ENCODE measurements at regions not wholly inside any gene's neighbourhood (a gene's known extent, or its start where the extent isn't known, plus 50 kb on each side); places are given as distances from the start of the nearest gene placed in this dataset.
A peak's percentile ranks its signal among the peaks of the same experiment; 100 is the strongest.

DNA sequence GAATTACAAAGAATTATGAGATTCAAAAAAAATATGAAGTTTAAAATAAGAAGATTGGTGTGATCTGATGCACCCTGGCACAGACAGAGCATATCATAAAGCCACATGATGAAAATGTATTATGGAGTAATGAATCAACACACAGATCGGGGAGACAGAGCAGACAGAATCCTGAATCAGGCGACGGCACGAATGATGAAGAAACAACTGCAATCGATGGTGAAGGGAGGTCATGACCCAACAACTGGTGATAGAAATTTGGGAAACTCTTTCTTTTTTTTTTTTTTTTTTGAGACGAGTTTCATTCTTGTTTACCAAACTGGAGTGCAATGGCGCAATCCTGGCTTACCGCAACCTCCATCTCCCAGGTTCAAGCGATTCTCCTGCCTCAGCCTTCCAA, 1054.0 kb downstream of the TYW1 start:
- Mint-ChIP-seq H3K27ac (ENCODE audit: unreplicated experiment) (no peak overlapping the region), H3K36me3 (ENCODE audit: low read depth) (no peaks in the 10 kb centered on the region), H3K4me3 (no peak overlapping the region), H3K9me3 (no peaks in the 10 kb centered on the region), H3K4me1 (no peaks in the 10 kb centered on the region), H3K27me3 (ENCODE audit: low read depth) (no peaks in the 10 kb centered on the region)
- TF ChIP-seq, protein P1, sequence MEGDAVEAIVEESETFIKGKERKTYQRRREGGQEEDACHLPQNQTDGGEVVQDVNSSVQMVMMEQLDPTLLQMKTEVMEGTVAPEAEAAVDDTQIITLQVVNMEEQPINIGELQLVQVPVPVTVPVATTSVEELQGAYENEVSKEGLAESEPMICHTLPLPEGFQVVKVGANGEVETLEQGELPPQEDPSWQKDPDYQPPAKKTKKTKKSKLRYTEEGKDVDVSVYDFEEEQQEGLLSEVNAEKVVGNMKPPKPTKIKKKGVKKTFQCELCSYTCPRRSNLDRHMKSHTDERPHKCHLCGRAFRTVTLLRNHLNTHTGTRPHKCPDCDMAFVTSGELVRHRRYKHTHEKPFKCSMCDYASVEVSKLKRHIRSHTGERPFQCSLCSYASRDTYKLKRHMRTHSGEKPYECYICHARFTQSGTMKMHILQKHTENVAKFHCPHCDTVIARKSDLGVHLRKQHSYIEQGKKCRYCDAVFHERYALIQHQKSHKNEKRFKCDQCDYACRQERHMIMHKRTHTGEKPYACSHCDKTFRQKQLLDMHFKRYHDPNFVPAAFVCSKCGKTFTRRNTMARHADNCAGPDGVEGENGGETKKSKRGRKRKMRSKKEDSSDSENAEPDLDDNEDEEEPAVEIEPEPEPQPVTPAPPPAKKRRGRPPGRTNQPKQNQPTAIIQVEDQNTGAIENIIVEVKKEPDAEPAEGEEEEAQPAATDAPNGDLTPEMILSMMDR (conservative IDR thresholded peaks at IDR 0.05) = no peak
- DNase-seq (ENCODE audit: low read depth, low spot score) = no peak

DNA sequence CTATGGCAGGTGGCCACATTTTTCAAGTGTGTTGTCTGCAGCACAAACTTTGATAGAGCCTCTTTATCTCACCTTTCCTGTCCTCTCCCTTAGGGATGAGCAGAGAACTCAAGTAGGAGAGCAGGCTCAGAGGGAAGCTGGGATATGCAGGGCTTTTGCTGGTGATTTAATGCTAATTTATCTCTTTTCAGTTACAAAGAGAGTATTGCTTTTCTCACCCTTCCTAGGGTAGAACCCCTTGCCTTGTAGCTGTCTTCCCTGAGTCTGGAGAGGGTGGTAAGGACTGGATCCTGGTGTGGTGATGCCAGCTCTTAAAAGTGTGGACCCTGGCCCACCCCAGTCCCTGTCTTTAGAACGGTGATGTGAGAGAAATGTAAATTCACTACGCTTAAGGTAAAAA, 1061.4 kb downstream of the TYW1 start:
- Mint-ChIP-seq H3K27me3 (ENCODE audit: low read depth) (no peaks in the 10 kb centered on the region), H3K36me3 (ENCODE audit: low read depth) (no peaks in the 10 kb centered on the region), H3K4me1 (no peaks in the 10 kb centered on the region), H3K9me3 (no peaks in the 10 kb centered on the region), H3K27ac (ENCODE audit: unreplicated experiment) (no peak overlapping the region), H3K4me3 (no peak overlapping the region)
- no peak for DNase-seq (ENCODE audit: low read depth, low spot score)
- TF ChIP-seq, protein P1 (conservative IDR thresholded peaks at IDR 0.05) = no peak

DNA sequence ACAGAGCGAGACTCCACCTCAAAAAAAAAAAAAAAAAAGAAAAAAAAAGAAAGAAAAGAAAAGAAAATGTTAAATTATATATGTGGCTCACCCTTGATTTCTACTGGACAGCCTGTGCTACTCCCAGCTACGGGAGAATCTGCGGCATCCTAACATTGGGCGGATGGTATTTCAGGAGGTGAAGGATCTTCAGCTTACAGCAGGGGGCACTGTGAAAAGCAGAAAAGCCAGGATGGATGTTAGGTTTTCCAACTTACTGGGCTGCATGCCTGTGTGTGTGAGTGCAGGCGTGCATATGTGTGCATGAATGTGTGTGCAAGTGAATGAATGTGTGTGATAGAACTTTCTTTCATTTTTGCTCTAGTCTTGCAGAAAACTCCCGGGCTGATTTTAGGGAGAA, 1066.5 kb downstream of the TYW1 start:
- DNase-seq (ENCODE audit: low read depth, low spot score) = peak; percentile 7
- TF ChIP-seq, protein P1 (conservative IDR thresholded peaks at IDR 0.05) = peak; percentile 62
- H3K27me3 Mint-ChIP-seq (ENCODE audit: low read depth) = no peaks in the 10 kb centered on the region
- no peaks in the 10 kb centered on the region for H3K36me3 Mint-ChIP-seq (ENCODE audit: low read depth)
- no peak overlapping the region for H3K27ac Mint-ChIP-seq (ENCODE audit: unreplicated experiment)
- H3K4me3 Mint-ChIP-seq = no peak overlapping the region
- H3K4me1 Mint-ChIP-seq = peaks cover 13% of the 10 kb centered on the region
- H3K9me3 Mint-ChIP-seq = no peaks in the 10 kb centered on the region

DNA sequence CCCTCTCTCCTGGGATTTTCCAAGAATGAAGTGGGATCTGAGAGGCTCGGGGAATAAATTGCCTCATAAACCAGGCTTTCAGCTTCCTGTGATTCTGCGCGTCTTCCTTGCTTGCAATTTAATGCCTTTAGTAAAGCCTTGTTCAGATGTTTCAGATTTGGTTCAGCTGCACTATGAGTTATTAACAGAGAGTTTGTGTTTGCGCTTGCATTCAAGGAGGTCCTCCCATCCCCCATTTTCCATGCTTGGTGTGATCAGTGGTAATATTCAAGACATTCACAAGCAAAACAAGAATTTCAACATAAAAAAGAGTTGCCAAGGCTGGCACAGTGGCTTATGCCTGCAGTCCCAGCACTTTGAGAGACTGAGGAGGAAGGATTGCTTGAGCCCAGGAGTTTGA, 1068.9 kb downstream of the TYW1 start:
- no peaks in the 10 kb centered on the region for H3K27me3 Mint-ChIP-seq (ENCODE audit: low read depth)
- no peak overlapping the region for H3K4me3 Mint-ChIP-seq
- H3K9me3 Mint-ChIP-seq = no peaks in the 10 kb centered on the region
- H3K4me1 Mint-ChIP-seq = peaks cover 14% of the 10 kb centered on the region
- H3K36me3 Mint-ChIP-seq (ENCODE audit: low read depth) = no peaks in the 10 kb centered on the region
- TF ChIP-seq, protein P1 (conservative IDR thresholded peaks at IDR 0.05) = no peak
- H3K27ac Mint-ChIP-seq (ENCODE audit: unreplicated experiment) = no peak overlapping the region
- DNase-seq (ENCODE audit: low read depth, low spot score) = no peak

DNA sequence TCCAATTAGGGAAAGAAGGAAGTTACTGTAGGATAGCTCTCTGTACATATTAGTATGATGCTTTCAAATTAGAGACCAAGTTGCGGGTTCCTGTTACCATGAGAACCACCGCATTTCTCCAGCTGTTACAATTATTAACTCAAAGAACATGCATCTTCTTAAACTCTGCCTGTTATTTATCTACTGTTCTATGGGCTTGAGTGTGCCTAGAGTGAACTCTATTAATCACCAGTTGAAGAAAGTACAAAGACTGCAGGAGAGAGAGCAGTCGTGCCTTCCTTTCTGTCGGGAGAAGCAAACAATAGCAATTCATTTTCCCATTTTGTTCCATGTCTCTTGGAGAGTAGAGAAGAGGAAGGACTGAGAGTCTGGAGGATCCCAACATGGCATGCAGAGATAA, 1071.2 kb downstream of the TYW1 start:
- DNase-seq (ENCODE audit: low read depth, low spot score) = no peak
- Mint-ChIP-seq H3K9me3 (no peaks in the 10 kb centered on the region), H3K36me3 (ENCODE audit: low read depth) (no peaks in the 10 kb centered on the region), H3K27ac (ENCODE audit: unreplicated experiment) (no peak overlapping the region), H3K4me1 (peaks cover 14% of the 10 kb centered on the region), H3K4me3 (no peak overlapping the region), H3K27me3 (ENCODE audit: low read depth) (no peaks in the 10 kb centered on the region)
- TF ChIP-seq, protein P1 (conservative IDR thresholded peaks at IDR 0.05) = no peak

DNA sequence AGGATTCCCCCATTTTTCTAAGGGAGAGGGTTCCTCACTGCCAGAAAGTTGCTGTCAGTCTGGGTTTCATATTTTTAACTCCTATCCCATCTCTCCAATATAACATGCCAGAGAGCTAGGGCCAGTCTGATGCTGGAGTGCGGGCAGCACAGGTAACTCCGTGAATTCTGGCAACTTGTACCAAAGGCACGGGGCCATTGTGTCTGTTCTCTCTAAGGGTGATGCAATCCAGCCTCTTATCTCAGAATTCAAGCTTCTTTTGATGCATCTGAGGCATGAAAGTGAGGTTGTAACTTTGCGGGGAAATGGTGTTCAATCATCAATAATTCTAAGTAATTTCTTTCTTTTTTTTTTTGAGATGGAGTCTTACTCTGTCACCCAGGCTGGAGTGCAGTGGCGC, 1074.4 kb downstream of the TYW1 start:
- no peak for DNase-seq (ENCODE audit: low read depth, low spot score)
- H3K27ac Mint-ChIP-seq (ENCODE audit: unreplicated experiment) = no peak overlapping the region
- H3K9me3 Mint-ChIP-seq = no peaks in the 10 kb centered on the region
- H3K4me1 Mint-ChIP-seq = peaks cover 14% of the 10 kb centered on the region
- TF ChIP-seq, protein P1 (conservative IDR thresholded peaks at IDR 0.05) = no peak
- H3K36me3 Mint-ChIP-seq (ENCODE audit: low read depth) = no peaks in the 10 kb centered on the region
- H3K27me3 Mint-ChIP-seq (ENCODE audit: low read depth) = no peaks in the 10 kb centered on the region
- H3K4me3 Mint-ChIP-seq = no peak overlapping the region
